GM21526 (cell line): ENCODE measurements at regions not wholly inside any gene's neighbourhood (a gene's known extent, or its start where the extent isn't known, plus 50 kb on each side); places are given as distances from the start of the nearest gene placed in this dataset.
"Not testable (repeated sequence)": the region's sequence is repeated elsewhere in the genome, so short reads cannot be mapped to it uniquely, and the experiment has no call there.

ENCODE experiments used
- ATAC-seq: cut with Tn5 transposase; IDR thresholded peaks from one replicate; pipeline ENCODE4 v1.9.1; 2021; ENCODE audit warnings: moderate library complexity; ENCODE audit not compliant: unreplicated experiment, low FRiP score

DNA sequence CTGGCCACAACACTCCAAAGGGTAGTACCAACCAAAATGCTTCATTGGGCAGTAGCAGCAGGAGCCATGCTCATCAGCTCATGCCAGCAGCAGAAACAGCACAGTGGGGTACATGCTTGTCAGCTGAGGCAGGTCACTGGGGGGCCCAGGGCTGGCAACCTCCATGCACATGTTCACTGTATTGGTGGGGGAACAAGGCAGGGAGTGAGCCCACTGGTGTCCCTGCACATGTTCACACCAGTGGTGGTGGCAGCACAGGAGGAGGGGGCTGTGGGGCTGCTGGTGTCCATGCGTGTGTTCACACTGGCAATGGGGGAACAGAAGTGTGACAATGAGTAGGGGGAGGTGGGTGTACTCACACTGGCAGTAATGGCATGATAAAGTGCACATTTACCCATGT, 254.3 kb upstream of the KIF2A start:
- ATAC-seq = no peak

GRCh38 chr5:62059960-62060359, 246.0 kb upstream of the KIF2A start:
- no peak for ATAC-seq

DNA sequence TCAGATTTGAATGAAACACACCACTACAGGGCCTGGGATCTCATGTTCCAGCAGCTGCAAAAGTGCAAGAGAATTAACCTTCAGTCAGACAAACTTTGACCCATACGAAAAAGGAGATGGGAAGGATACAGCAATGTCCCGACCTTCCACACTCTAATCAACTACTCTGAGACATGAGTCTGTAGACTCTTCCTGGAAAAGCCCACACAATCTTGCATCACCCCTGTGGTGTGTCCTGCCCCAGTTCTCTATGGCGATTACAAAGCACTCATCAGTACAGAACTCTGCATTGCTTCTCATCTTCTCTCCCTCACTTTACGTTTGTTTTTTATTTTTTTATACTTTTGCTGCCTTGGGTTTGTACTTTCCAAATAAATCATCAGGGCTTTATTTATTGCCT, 241.0 kb upstream of the KIF2A start:
- no peak for ATAC-seq

DNA sequence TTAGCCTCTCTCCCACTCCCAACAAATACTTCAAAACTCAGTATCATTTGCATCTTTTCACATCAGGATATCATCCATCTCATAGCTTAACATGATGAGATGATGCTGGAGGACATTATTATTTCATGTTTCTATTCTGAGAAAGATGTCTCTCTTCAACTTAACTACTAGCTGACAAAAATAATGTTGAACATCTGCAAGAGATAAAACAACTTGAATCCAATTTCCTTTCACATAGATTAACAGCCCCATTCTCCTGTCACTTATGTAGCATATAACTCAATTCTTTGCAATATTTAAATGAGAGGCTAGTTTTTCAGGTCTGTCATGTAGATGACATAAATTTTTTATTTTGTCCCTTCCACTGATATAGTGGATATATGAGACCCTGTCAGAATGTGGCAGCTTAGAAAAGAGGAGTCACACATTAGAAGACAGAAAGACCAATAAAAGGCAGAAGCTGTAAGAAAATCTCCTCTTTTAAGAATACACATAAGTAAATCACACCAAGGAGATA, 239.2 kb upstream of the KIF2A start:
- no peak for ATAC-seq

- no peak for ATAC-seq
Observed at GRCh38 chr5:62068554-62068953, 237.5 kb upstream of the KIF2A start.

- no peak for ATAC-seq
Observed at GRCh38 chr5:62077387-62077786, 228.6 kb upstream of the KIF2A start.

GRCh38 chr5:62077823-62078550, 228.0 kb upstream of the KIF2A start:
- ATAC-seq = no peak

GRCh38 chr5:62082370-62082801, 223.6 kb upstream of the KIF2A start:
- no peak for ATAC-seq

DNA sequence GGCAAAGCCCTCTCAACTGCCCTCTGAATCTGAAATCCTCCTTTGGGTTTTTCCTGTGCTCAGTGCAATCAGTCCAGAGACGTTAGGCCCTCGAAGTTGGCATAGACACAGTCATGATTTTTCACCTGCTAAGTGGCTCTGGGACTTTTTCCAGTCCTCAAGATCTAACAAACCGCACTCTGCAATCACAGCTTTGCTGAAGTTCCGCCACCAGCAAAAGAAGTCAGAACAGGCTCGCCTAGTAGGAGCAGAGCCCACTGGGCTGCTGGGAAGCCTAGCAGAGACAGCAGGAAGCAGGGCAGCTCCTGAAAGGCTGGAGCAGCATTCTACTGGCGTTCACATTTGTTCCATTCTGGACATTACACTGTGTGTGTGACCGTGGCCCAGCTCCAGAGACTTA, 222.8 kb upstream of the KIF2A start:
- no peak for ATAC-seq

DNA sequence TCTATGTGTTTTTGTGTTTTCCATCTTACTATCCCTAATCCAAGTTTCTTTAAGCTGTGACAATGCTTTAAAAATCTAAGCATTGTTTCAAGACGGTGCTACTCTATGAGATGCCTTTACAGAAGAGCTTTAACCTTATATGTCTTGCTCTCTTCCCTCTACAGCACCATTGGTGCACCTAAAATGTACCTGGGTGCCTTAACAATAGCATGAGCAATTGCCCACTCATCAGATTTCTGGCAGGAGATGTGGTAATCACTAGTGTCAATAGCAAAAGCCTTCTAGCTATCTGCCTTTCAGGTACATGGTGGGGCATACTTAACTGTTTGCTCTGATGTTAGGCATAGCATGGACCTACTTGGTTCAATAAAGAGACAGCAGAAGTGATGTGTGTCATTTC, 222.3 kb upstream of the KIF2A start:
- ATAC-seq = no peak

GRCh38 chr5:62084391-62084790, 221.6 kb upstream of the KIF2A start:
- ATAC-seq = no peak

- ATAC-seq = no peak
Observed at GRCh38 chr5:62090953-62091352, 215.1 kb upstream of the KIF2A start.

DNA sequence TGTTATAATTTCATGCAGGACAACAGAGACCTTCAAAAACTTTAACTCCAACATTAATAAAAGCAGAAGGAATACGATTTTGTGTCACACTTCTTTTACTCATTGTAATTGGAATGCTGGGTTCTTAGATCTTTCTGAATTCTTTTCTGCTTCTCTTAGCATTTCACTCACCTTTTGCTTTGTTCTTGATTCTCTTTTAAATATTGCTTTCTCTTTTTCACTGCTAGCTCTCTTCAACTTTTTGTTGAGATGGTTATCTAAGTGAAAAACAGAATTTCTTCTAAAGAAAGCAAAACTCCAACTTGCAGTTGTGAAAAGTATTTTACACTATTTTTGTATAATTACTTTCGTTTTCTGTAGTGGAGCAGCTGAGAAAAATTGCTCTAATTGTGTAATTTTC, 212.6 kb upstream of the KIF2A start:
- no peak for ATAC-seq

DNA sequence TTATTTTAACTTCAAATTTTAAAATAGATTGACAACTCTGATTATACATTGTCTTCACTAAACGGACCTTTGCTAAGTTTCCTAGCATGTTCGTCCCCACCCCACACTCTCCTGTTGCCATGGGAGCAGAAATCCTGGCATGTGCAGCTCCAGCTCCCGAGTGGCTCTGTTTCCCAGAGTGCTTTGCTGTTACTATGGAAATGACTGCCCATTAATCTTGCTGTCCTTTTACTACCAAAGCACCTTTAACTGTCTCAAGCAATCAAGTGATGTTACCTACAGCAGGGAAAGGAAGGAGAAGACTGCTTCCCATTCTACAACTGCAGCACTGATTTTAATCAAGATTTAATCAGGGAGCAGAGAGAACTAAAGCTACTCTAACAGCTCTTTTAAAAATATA, 212.0 kb upstream of the KIF2A start:
- no peak for ATAC-seq

DNA sequence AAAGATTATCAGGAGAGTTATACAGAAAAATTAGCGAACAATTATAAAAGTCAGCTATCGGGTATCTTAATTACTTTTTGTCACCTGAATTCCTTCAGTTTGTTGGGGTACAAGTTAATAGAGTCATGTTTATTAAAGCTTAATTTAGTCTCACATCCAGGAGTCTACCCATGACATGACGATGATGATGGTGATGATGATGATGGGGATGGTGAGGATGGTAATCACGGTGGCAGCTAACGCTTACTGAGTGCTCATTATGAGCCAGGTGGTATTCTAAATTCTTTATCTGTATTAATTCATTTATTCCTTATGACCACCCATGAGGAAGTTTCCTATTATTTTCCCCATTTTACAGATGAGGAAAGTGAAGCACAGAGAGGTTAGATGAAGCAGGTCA, 208.6 kb upstream of the KIF2A start:
- no peak for ATAC-seq

- no peak for ATAC-seq
Observed at GRCh38 chr5:62100201-62100600, 205.8 kb upstream of the KIF2A start.

GRCh38 chr5:62103863-62104262, 202.1 kb upstream of the KIF2A start:
- ATAC-seq = not testable (repeated sequence)

GRCh38 chr5:62111428-62111827, 194.6 kb upstream of the KIF2A start:
- no peak for ATAC-seq

DNA sequence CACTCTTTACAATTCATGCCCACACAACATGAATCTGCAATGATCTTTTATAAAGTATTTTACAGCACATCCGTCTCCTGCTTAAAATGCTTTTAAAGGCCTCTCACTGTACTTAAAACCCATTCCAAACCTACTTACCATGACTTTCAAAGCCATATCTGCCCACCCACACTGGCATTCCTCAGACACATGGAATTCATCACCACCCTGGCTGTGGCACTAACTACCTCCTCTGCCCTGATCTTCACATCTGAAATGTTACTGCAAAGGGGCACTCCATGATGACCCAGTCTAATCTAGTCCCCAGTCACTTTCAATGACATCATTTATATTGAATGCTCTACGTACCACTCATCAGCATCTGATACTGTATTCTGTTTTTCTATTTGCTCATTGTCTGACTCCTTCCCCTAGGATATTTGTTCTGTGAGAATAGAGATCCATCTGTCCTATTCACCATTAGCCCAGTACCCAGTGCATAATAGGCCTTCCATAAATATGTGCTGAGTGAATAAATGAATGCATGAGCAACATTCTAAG, 193.2 kb upstream of the KIF2A start:
- ATAC-seq = no peak

GRCh38 chr5:62115014-62115413, 191.0 kb upstream of the KIF2A start:
- ATAC-seq = no peak

DNA sequence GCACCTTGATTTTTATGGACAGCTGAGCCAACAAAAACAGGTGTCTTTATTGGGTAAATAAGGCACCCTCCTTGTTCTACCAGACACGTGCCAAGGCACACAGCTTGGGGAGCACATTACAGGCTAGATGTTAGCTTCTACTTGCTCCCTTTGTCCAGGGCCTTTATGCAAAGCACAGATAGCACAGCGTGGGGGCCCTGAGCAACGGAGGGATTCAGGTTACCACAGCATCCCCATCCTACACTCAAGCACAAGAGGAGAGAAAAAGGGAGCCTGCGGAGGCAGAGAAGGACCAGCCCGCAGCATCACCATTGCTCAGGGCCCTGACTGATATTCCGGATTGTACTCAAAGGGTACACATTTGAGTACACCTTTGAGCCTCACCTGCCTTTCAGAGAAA, 181.7 kb upstream of the KIF2A start:
- ATAC-seq = no peak

DNA sequence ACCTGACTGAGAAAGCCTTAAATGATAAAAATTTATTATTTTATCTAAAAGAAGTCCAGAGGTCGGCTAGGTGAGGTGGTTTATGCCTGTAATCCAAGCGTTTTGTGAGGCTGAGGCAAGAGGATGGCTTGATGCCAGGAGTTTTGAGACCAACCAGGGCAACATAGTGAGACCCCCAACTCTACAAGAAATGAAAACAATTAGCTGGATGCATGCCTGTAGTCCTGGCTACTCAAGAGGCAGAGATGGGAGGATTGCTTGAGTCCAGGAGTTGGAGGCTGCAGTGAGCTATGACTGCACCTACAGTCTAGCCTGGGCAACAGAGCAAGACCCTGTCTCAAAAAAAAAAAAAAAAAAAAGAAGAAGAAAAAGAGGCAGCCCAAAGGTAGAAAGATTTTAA, 179.9 kb upstream of the KIF2A start:
- ATAC-seq = no peak
